ENCODE measurements at regions not wholly inside any gene's neighbourhood (a gene's known extent, or its start where the extent isn't known, plus 50 kb on each side); places are given as distances from the start of the nearest gene placed in this dataset.

DNA sequence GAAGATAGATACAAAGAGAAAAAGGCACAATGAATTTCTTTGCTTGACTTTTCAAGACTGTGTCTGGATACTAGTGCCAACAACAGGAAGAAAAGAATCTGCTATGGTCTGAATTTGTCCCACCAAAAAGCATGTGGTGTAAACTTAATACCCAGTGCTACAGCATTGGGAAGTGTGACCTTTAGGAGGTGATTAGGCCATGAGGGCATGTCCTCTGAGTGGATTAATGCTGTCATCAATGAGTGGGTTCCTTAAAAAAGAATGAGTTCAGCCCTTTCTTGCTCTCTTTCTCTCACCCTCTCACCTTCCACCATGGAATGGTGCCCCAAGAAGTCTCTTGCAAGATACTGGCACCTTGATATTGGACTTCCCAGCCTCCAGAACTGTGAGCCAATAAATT lies 155.7 kb upstream of the GPRIN3 start:
- in situ Hi-C loops (cut with HindIII; ENCODE audit: low sequenced_read_pairs) = no loop called here

DNA sequence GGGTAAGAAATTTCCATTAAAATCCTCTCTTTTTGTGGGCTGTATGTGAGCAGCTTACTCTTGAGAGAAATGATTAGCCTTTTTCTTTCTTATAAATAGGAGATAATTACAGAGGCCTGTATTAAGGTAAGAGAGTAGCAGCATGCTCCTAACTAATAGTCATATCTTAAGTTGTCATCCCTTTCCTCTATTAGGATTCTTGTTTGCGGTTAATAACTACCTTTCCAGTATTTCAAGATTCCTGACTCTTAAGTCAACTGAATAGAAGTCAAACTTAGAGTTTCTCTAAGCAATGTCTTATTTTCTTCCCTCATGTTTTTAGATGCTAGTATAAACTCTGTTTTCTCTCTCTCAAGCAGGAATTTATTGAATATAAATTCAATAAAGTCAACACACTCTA lies 139.9 kb upstream of the GPRIN3 start:
- in situ Hi-C loops (cut with HindIII; ENCODE audit: low sequenced_read_pairs) = no loop called here
- TF ChIP-seq, protein P1, sequence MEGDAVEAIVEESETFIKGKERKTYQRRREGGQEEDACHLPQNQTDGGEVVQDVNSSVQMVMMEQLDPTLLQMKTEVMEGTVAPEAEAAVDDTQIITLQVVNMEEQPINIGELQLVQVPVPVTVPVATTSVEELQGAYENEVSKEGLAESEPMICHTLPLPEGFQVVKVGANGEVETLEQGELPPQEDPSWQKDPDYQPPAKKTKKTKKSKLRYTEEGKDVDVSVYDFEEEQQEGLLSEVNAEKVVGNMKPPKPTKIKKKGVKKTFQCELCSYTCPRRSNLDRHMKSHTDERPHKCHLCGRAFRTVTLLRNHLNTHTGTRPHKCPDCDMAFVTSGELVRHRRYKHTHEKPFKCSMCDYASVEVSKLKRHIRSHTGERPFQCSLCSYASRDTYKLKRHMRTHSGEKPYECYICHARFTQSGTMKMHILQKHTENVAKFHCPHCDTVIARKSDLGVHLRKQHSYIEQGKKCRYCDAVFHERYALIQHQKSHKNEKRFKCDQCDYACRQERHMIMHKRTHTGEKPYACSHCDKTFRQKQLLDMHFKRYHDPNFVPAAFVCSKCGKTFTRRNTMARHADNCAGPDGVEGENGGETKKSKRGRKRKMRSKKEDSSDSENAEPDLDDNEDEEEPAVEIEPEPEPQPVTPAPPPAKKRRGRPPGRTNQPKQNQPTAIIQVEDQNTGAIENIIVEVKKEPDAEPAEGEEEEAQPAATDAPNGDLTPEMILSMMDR (IDR thresholded peaks at IDR 0.05; ENCODE audit: low read depth, low read length) = no peak

More for the DNA sequence above, 155.7 kb upstream of the GPRIN3 start:
- TF ChIP-seq, protein P1 (IDR thresholded peaks at IDR 0.05; ENCODE audit: low read depth, low read length) = no peak
- no peak overlapping the region for H3K4me3 ChIP-seq (ENCODE audit: low read depth, low read length)
- DNase-seq (ENCODE audit: low read depth, low spot score) = no peak

DNA sequence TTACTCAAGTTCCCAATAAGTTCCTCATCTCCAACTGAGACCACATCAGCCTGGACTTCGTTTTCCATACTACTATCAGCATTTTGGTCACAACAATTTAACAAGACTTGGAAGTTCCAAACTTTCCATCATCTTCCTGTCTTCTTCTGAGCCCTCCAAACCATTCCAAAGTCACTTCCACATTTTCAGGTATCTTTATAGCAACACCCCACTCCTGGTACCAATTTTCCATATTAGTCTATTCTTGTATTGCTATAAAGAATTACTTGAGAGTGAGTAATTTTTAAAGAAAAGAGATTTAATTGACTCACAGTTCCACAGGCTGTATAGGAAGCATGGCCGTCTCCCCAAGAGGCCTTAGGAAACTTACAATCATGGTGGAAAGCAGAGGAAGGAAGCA lies 138.6 kb upstream of the GPRIN3 start:
- no peak overlapping the region for H3K4me3 ChIP-seq (ENCODE audit: low read depth, low read length)
- TF ChIP-seq, protein P1 (IDR thresholded peaks at IDR 0.05; ENCODE audit: low read depth, low read length) = no peak
- DNase-seq (ENCODE audit: low read depth, low spot score) = no peak
- in situ Hi-C loops (cut with HindIII; ENCODE audit: low sequenced_read_pairs) = no loop called here

More for the DNA sequence above, 139.9 kb upstream of the GPRIN3 start:
- DNase-seq (ENCODE audit: low read depth, low spot score) = no peak
- no peak overlapping the region for H3K4me3 ChIP-seq (ENCODE audit: low read depth, low read length)

DNA sequence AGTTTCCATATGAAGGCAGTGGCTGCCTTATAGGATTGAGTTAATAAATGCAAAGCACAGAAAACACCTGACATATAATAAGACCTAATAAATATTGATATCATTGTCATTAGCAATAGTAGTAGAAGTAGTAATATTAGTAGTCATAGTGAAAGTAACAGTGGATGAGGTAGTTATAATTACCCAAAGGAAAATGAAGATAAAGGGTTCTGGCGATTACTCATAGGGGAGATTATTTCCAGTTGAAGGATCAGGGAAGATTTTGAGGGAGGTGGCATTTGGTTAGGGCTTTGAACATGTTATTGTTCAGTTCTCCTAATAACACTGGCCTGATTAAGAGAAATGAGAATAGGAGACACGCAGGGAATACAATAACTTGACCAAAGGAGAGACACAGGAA lies 131.9 kb upstream of the GPRIN3 start:
- peak; percentile 20 for DNase-seq (ENCODE audit: low read depth, low spot score)
- TF ChIP-seq, protein P1 (IDR thresholded peaks at IDR 0.05; ENCODE audit: low read depth, low read length) = no peak
- H3K4me3 ChIP-seq (ENCODE audit: low read depth, low read length) = no peak overlapping the region
- in situ Hi-C loops (cut with HindIII; ENCODE audit: low sequenced_read_pairs) = no loop called here

DNA sequence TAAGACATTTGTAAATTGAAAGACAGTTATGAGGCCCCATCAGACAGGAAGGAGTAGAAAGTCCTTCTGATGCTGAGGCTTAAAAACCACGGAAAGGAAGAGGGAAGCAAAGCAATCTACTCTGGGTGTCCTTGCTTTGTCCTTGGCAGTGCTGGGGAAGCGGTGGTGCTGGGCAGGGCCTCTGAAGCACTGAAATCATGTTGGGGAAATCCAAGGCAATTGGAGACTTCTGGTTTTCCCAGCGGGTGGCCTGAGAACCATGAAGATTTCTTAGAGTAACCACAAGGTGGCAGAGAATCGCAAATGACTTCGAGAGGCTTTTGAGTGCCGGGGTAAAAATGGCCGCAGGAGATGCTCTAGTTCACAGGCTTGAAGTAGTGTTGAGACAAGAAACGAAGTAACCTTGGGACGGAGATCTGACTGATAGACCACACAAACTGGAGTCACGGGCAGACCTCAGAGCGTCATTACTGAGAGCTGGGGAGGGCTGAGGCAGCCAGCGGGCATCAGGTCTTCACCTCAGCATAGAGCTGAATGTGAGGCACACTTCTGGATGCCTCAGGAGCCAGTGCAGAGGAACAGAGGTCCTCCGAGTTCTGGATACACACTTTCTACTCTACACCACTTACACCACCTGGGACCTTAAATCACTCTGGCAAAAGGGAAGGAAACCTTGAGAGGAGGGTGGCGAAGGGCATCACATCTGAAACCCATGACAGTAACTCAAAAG lies 130.7 kb upstream of the GPRIN3 start:
- no peak for DNase-seq (ENCODE audit: low read depth, low spot score)
- in situ Hi-C loops (cut with HindIII; ENCODE audit: low sequenced_read_pairs) = no loop called here
- H3K4me3 ChIP-seq (ENCODE audit: low read depth, low read length) = no peak overlapping the region
- TF ChIP-seq, protein P1 (IDR thresholded peaks at IDR 0.05; ENCODE audit: low read depth, low read length) = no peak

DNA sequence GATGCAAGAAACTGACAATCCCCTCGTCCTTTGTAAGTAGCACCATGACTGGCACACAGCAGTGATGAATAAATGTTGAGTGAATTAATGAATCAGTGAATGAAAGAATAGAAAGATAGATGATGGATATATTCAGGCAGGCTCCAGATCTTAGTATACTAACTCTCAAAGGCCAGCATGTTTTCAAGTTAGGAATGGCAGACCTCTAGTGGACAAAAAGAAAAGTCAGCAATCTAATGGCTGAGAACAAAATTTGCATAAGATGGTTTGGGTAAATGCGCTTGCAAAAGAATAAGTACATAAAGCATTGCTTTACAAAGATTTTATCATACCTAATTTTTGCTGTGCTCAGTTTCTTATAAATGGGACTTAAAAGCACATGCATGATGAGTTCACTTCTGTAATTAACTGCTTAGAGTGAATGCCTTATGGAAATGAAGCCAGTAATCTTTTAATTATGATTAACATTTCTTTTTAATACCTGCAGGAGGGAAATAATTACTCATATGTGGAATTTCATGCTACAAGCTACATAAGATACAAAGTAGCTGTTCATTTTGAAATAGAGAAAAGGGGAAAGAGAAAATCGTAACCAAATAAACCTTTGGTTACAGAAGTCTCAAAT lies 126.9 kb upstream of the GPRIN3 start:
- in situ Hi-C loops (cut with HindIII; ENCODE audit: low sequenced_read_pairs) = no loop called here
- DNase-seq (ENCODE audit: low read depth, low spot score) = peak; percentile 41
- H3K4me3 ChIP-seq (ENCODE audit: low read depth, low read length) = no peak overlapping the region
- TF ChIP-seq, protein P1 (IDR thresholded peaks at IDR 0.05; ENCODE audit: low read depth, low read length) = peak; percentile 82

Measured in astrocyte of the spinal cord (primary cell).